ENCODE measurements at regions not wholly inside any gene's neighbourhood (a gene's known extent, or its start where the extent isn't known, plus 50 kb on each side); places are given as distances from the start of the nearest gene placed in this dataset.

GRCh38 chr6:102832021-102832420 lies 1438.5 kb downstream of the GRIK2 start:
- no peak for TF ChIP-seq EP300 (IDR thresholded peaks at IDR 0.05; ENCODE audit: borderline replicate concordance)
- TF ChIP-seq MAX (IDR thresholded peaks at IDR 0.05): no peak
- TF ChIP-seq RAD21 (IDR thresholded peaks at IDR 0.05; ENCODE audit: low read depth): no peak
- TF ChIP-seq CEBPB (IDR thresholded peaks at IDR 0.05): no peak
- no peak for TF ChIP-seq YY1 (IDR thresholded peaks at IDR 0.05; ENCODE audit: low read depth)
- TF ChIP-seq REST (IDR thresholded peaks at IDR 0.05; ENCODE audit: low read depth): no peak

All from Ishikawa (cell line).